ENCODE measurements at regions not wholly inside any gene's neighbourhood (a gene's known extent, or its start where the extent isn't known, plus 50 kb on each side); places are given as distances from the start of the nearest gene placed in this dataset.

DNA sequence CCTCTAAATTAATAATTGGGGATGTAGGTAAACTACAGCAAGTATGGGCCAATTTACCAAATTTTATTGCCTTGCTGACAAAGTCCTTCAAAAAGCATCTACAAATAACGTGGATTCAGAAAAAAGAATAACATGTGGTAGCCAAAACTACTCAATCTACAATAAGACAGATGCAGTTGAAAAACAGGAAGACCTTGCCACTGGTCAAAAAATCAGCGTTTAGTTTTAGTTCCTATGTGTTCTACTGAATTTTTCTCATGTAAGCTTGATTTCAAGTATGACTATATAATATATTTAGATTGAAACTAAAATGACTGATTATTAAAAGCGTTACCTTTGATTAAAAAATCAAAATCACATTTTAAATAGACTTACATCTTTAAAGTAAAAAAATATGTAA, 1317.6 kb downstream of the PCDH9 start (continued):
- TF ChIP-seq POLR2A (IDR thresholded peaks at IDR 0.05; ENCODE audit: borderline replicate concordance, extremely low read depth, insufficient read depth, insufficient read length) (no peak), CEBPB (IDR thresholded peaks at IDR 0.05; ENCODE audit: low read depth) (no peak)

DNA sequence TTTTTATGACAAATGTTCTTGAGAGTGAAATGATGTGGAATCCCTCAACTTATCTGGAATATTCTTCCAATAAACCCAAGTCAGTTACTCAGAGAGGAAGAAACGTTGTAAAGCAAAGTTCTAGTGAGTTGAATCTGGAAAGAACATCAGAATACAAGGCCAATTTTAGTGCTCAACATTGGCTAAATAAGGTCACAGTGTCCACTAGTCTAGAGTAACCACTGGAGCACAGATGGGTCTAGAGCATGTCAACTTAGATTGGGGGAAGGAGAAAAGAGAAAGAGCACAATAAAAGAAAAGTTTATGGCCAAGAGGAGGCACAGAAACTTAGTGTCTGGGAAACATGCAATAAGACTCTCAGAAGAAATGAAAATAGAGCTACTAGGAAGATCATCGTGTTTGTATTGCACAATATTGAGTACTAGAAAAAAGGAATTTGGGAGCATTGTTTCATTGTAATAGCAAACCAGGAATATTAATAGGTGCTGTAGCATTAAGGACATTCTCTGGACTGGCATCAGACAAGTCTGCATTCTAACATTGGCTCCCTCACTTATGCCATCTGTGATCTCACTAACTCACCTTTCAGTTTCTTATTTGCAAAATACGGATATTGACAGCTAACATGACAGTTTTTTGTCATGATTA, 1318.5 kb downstream of the PCDH9 start:
- RAD21 ChIA-PET (ENCODE audit: low non-redundant PET in 1 of 2, low total read pairs in 2 of 2, uncharacterized antibody in 2 of 2, unreplicated experiment in 2 of 2) = no interaction called here
- POLR2A ChIA-PET = no interaction called here
- Histone ChIP-seq H3K9me3 (ENCODE audit: control insufficient read depth in 1 of 2, insufficient read depth in 1 of 2, low read depth in 1 of 2, low read length in 2 of 2) (no peaks in the 10 kb centered on the region), H3K9me2 (ENCODE audit: insufficient read depth) (no peaks in the 10 kb centered on the region), H4K20me1 (ENCODE audit: insufficient read depth) (no peaks in the 10 kb centered on the region), H3K9ac (ENCODE audit: low read length) (no peak overlapping the region), H3K4me3 (replicated peaks in 1 of 2; ENCODE audit: low read depth in 1 of 2, low read length in 2 of 2) (no peak overlapping the region), H3K27me3 (ENCODE audit: insufficient read depth, low read length) (no peaks in the 10 kb centered on the region), H3K27ac (ENCODE audit: low read depth, low read length) (no peak overlapping the region), H3K4me1 (ENCODE audit: control insufficient read depth in 1 of 2, insufficient read depth in 2 of 2, low read length in 2 of 2) (peaks cover 12 to 20% of the 10 kb centered on the region in 2 experiments), H2AFZ (ENCODE audit: low read depth, low read length, poor library complexity, severe bottlenecking) (no peak overlapping the region), H3K79me2 (ENCODE audit: insufficient read depth, low read length) (no peaks in the 10 kb centered on the region), H3K4me2 (ENCODE audit: low read length) (no peak overlapping the region), H3K36me3 (ENCODE audit: control insufficient read depth in 1 of 2, insufficient read depth in 2 of 2, low read length in 2 of 2) (no peaks in the 10 kb centered on the region)
- ATAC-seq (no peak), DNase-seq (ENCODE audit: low read depth, low spot score) (no peak)
- no TSS peak for BruUV-seq (replicated peaks)
- intact Hi-C loops (cut with micrococcal nuclease) = no loop called here
- TF ChIP-seq CBX3 (IDR thresholded peaks at IDR 0.05; ENCODE audit: low read depth) = no peak
- TF ChIP-seq SIN3A (IDR thresholded peaks at IDR 0.05; ENCODE audit: low read depth) = no peak
- no peak for TF ChIP-seq REST (IDR thresholded peaks at IDR 0.05; ENCODE audit: low read depth)
- no peak for TF ChIP-seq MAX (IDR thresholded peaks at IDR 0.05)
- TF ChIP-seq TCF7L2 (IDR thresholded peaks at IDR 0.05; ENCODE audit: borderline replicate concordance, extremely low read depth, insufficient read depth, insufficient read length) = no peak
- no peak for TF ChIP-seq ZFX (IDR thresholded peaks at IDR 0.05)
- no peak for TF ChIP-seq CEBPB (IDR thresholded peaks at IDR 0.05; ENCODE audit: low read depth)
- TF ChIP-seq ZBTB33 (IDR thresholded peaks at IDR 0.05; ENCODE audit: extremely low read depth, insufficient replicate concordance, low read length) = no peak
- no peak for TF ChIP-seq JUND (IDR thresholded peaks at IDR 0.05)
- TF ChIP-seq ELF1 (IDR thresholded peaks at IDR 0.05; ENCODE audit: borderline replicate concordance, low read depth) = no peak
- CTCF ChIA-PET = no interaction called here

Data from HCT116 (cell line).